HepG2 (cell line): ENCODE measurements at regions not wholly inside any gene's neighbourhood (a gene's known extent, or its start where the extent isn't known, plus 50 kb on each side); places are given as distances from the start of the nearest gene placed in this dataset.

ENCODE experiments used
- BRCA1 ChIP-seq: sonication (generic); formaldehyde crosslinking; IDR thresholded peaks from 2 replicates; pipeline ENCODE4 v1.4.0; 2020; ENCODE audit warnings: missing genetic modification reagents
- CTCF ChIP-seq: sonication (generic); formaldehyde crosslinking; IDR thresholded peaks from 2 replicates; pipeline ENCODE4 v1.5.0; 2020; ENCODE audit warnings: mild to moderate bottlenecking, missing genetic modification reagents, moderate library complexity
- POLR2A ChIP-seq, 2 experiments: IDR thresholded peaks; 2 replicates each; pipeline ENCODE4 v1.6.1; 2011; ENCODE audit warnings: low read depth in 2 of 2, low read length in 2 of 2, mild to moderate bottlenecking in 1 of 2, moderate library complexity in 1 of 2; ENCODE audit not compliant: insufficient read depth in 1 of 2
- POLR2AphosphoS5 ChIP-seq: IDR thresholded peaks from 2 replicates; pipeline ENCODE4 v1.6.1; 2012; ENCODE audit warnings: low read depth, low read length
- TGIF2 ChIP-seq: IDR thresholded peaks from 2 replicates; pipeline ENCODE4 v1.6.1; 2016; ENCODE audit warnings: control low read depth, missing compliant biosample characterization

- no peak for TF ChIP-seq POLR2AphosphoS5
- no peak for TF ChIP-seq CTCF (CRISPR knock-in tag)
- no peak for TF ChIP-seq BRCA1 (CRISPR knock-in tag)
- TF ChIP-seq POLR2A (IDR thresholded peaks at IDR 0.05; ENCODE audit: insufficient read depth in 1 of 2, low read depth in 2 of 2, low read length in 2 of 2), result no peak
- no peak for TF ChIP-seq TGIF2 (CRISPR knock-in tag)
These were observed 840.1 kb downstream of the TUSC7 start for GRCh38 chr3:117549716-117550115.
